NCI-H460 (cell line): ENCODE measurements at regions not wholly inside any gene's neighbourhood (a gene's known extent, or its start where the extent isn't known, plus 50 kb on each side); places are given as distances from the start of the nearest gene placed in this dataset.
"Not testable (repeated sequence)": the region's sequence is repeated elsewhere in the genome, so short reads cannot be mapped to it uniquely, and the experiment has no call there.

Source experiments
- DNase-seq: peaks from one replicate; pipeline ENCODE4 v3.0.0-alpha.2; 2016; ENCODE audit warnings: low read depth; ENCODE audit errors: extremely low read depth

- no peak for DNase-seq
Measured at GRCh38 chr5:110269478-110270142, 456.9 kb downstream of the TMEM232 start.

DNA sequence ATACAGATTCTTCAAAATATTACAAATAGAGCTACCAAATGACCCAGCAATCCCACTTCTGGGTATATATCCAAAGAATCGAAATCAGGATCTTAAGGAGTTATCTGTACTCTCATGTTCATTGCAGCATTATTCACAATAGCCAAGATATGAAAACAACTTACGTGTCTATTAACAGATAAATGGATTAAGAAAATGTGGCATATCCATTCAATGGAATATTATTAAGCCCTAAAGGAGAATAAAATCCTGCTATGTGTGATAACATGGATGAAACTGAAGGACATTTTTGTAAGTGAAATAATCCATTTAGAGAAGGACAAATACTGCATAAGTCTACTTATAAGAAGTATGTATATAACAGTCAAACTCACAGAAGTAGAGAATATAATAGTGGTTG lies 450.6 kb downstream of the TMEM232 start:
- DNase-seq, result no peak

GRCh38 chr5:110278449-110278848 lies 448.0 kb downstream of the TMEM232 start:
- DNase-seq, result not testable (repeated sequence)

DNA sequence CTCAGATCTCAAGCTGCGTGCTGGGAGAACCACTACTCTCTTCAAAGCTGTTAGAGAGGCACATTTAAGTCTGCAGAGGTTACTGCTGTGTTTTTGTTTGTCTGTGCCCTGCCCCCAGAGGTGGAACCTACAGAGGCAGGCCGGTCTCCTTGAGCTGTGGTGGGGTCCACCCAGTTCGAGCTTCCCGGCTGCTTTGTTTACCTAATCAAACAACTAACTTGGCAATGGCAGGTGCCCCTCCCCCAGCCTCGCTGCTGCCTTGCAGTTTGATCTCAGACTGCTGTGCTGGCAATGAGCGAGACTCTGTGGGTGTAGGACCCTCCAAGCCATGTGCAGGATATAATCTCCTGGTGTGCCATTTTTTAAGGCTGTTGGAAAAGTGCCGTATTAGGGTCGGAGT lies 442.4 kb downstream of the TMEM232 start:
- not testable (repeated sequence) for DNase-seq

DNA sequence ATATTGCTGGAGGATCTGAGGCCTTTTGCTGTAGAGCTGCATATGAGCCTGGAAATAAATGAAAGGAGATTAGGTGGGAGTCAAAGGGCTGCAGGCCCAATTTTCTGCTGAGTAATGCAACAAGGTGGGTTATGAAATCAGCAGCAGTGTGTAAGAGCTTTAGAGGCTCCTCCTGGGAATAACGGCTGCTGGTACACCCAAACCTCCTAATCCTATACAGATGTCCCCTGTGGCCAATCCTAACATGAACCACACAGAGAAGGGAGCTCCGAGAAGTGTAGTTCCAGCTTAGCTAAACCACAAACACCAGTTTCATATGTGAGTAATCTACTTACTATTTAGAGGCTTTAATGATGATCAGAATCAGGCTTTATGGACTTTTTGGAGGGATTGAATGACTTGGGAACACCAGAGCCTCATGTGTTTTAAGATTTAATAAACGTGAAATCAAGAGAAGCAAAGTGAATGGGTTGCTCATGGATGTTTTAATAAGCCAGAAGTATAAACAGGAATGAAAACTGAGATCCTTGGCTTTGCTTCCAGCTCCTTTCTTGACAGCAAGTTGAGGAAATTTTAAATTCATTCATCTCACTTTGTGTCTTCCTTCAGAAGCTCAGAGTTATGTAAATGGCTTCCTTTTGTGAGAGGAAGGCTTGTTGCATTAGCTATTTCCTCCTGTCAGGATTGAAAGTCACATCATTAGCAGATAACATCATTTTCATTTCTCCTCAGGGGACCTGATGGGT lies 437.5 kb downstream of the TMEM232 start:
- no peak for DNase-seq

DNA sequence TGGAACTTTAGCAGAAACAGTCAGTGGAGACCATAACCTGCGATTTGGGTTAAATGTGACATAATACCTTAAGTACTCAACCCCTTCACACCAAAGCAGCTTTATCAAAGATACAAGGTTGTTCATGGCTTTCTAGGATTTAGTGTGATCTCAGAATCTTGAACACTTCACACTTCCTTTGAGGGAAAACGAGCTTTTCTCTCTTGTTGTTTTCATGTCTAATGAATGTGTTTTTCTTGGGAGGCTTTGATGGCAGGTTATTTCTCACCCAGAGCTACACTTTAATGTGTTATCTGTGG lies 437.0 kb downstream of the TMEM232 start:
- no peak for DNase-seq

DNA sequence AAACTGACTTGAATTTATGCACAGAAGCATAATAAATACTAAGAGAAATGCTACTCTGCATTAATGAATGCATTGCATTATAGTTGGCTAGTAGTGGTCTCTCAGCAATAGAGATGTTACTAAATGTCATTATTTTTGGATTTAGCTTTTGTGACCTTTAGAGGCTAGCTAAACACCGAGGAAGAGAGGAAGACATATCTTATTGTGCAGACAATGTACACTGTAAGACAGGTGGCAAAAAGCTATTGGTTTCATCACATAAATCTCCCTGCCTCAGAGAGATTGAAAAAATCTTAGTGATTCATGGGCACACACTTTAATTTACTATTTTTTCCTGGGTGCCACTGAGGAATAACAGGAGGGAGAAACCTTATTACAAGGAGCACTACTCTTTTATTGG lies 435.9 kb downstream of the TMEM232 start:
- no peak for DNase-seq

DNA sequence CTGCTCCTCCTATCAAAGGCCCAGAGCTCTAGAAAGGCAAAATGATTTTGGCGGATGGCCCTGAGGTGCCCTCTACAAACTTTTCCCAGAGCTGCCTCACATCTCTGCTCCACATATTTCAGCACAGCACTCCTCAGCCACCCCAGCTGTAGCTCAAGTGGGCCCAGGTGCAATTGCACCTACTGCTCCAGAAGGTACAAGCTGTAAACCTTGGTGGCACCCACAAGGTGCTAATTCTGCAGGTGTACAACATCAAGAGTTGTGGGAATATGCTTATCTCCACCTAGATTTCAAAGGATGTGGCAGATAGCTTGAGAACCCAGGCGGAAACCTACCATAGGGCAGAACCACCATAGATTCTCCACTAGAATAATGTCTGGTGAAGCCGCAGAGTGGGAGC lies 432.2 kb downstream of the TMEM232 start:
- no peak for DNase-seq

GRCh38 chr5:110297152-110297670 lies 429.3 kb downstream of the TMEM232 start:
- DNase-seq, result no peak

DNA sequence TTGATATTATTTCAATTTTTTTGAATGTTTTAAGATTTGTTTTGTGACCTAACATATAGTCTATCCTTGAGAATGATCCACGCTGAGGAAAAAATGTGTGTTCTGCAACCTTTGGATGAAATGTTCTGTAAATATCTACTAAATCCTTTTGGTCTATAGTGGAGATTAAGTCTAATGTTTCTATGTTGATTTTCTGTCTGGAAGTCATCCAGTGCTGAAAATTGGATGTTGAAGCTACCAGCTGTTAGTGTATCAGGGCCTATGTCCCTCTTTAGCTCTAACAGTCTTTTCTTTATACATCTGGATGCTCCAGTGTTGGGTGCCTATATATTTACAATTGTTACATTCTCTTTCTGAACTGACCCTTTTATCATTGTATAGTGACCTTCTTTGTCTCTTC lies 422.3 kb downstream of the TMEM232 start:
- DNase-seq, result no peak

- DNase-seq, result no peak
Measured at GRCh38 chr5:110306650-110307049, 419.8 kb downstream of the TMEM232 start.

- DNase-seq, result no peak
Measured at GRCh38 chr5:110309222-110309621, 417.2 kb downstream of the TMEM232 start.

- DNase-seq, result not testable (repeated sequence)
Measured at GRCh38 chr5:110316566-110316965, 409.9 kb downstream of the TMEM232 start.

- DNase-seq, result no peak
Measured at GRCh38 chr5:110321117-110321516, 405.4 kb downstream of the TMEM232 start.

GRCh38 chr5:110323357-110323756 lies 403.1 kb downstream of the TMEM232 start:
- no peak for DNase-seq

GRCh38 chr5:110323832-110324231 lies 402.6 kb downstream of the TMEM232 start:
- DNase-seq, result no peak

DNA sequence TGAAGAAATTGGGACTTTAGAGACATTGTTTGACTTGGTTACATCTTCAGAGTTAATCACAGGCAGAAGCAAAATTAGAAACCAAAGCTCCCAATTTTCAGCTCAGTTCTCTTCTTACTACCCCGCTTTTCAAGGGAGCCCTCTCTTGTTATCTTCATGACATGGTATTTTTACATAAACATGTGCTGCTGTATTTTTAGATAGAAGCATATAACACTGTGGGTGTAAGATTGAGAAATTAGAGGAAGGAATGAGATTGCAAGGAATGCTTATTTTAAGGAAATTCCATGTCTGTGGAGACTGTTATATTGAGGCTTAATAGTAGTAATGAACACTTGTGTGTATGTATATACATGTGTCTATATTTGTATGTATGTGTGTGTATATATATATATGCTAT lies 401.6 kb downstream of the TMEM232 start:
- DNase-seq, result no peak

DNA sequence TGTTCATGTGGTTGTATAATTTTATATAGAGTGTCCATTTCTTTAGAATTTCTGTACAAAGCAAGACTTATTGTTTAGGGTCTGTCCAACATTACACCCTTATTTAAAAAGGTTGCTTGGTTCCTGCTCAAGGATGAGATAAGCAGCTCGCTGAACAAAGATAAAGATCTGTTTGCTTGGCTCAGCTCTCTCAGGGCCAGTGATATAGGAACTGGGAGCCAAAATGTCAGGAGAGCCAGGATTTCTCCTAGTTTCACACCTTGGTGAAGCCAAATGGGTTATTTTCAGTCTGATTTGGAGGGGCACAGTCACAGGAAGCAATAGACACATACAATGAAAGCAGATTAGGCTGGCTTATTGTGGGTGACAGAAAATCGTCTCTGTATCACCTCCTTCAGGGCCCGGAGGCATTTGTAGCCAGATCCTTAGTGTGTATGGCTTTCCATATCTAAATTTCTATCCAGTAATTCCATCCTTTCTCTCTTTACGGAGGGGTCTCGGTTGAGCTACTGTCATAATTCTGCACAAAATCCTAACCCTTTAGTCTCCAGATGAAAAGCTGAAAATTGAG lies 396.4 kb downstream of the TMEM232 start:
- DNase-seq, result no peak

DNA sequence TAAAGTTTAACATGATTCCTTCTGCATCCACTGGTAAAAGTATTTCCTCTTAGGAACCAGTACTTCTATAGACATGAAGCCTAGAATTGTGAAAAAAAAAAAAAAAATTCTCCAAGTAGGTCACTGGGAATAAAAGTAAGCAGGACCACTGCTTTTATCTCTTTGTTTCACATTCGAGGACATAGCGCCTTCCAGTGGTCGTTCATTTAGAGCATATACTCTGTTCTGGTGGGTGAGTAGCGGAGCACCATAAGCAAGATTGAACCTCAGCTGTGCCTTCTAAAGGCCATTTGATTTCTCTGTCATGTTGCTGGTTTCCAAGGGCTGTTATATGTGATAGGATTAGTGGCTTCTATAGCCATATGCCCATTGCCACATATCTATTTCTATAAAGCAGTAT lies 393.1 kb downstream of the TMEM232 start:
- no peak for DNase-seq

DNA sequence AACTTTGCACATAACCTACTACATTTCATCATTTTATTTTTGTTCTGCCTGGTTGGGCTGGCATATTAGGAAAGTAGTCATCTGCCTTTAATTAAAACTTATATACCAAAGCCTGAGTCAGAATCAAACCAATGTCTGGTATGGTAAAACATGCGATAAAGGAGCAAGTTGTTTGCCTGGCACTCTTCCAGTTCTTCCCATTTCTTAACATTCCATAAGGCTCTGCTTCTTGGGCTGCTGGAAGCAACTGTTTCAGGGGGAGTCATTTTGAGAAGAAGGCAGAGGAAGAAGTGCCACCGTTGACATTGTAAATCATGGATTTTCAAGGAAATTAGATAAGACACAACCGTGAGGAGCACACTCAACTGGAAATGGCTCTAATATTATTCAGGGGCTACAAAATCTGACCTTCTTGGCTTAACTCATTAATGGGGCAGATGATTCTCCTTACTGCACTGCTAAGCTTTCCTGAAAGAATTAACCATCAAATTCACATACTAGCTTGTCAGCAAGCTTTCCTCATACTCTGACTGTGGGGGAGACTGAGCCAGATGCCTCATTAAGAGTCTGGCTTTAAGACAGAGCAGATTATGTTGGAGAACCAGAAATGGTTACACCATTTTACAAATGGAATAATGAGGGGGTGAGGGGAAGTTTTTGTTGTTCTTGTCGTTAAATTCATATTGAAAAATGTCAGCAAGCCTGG lies 391.0 kb downstream of the TMEM232 start:
- no peak for DNase-seq

DNA sequence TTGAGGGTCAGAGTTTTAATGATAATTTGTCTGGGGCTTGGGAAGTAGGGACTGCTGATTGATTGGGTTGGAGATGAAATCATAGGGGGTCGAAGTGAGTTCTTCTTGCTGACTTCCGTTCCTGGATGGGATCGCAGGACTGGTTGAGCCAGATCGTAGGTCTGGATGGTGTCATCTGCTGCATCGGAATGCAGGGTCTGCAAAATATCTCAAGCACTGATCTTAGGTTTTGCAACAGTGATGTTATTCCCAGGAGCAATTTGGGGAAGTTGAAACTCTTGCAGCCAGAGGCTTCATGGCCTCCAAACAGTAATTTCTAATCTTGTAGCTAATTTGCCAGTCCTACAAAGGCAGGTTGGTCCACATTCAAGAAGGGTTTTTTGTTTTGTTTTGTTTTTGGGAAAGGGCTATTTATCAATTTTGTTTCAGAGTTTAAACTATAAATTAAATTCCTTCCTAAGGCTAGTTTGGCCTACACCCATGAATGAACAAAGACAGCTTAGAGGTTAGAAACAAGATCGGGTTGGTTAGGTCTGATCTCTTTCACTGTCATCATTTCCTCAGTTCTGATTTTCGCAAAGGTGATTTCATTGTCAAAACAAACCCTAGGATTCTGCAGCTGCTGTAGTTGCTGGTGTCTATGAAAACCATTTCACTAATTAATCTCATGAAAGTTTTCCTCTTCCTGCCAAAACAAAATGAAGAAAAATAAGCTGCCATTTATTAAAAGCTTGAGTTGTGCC lies 388.0 kb downstream of the TMEM232 start:
- DNase-seq, result no peak
